ENCODE measurements at regions not wholly inside any gene's neighbourhood (a gene's known extent, or its start where the extent isn't known, plus 50 kb on each side); places are given as distances from the start of the nearest gene placed in this dataset.

DNA sequence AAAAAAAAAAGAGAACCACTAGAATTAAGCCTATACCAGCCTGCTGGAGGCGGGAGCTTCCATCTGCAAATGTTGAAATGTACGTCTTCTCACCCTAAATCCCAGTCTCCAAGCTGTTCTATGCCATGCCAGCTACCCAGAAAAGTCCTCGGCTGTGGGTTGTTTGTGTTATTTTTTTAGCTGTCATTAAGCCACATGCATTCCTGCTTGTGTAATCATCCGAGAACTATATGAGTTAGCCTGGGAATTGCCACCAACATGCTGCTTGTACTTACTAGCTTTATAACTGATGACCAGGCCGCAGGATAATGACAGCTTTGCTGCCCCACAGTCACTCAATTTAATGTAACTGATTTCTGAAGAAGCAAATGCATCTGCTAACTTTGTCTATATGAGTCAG, 313.9 kb upstream of the SALL1 start:
- Histone ChIP-seq H3K9me3 (ENCODE audit: low read depth, low read length) (no peaks in the 10 kb centered on the region), H3K4me3 (no peak overlapping the region), H3K27ac (no peak overlapping the region), H3K36me3 (ENCODE audit: insufficient read depth, low read length) (no peaks in the 10 kb centered on the region), H3K9ac (ENCODE audit: insufficient read length) (no peak overlapping the region)
- TF ChIP-seq FOXP2 (optimal IDR thresholded peaks at IDR 0.05; ENCODE audit: control extremely low read depth, extremely low read length, insufficient read depth) (no peak), EZH2 (IDR thresholded peaks at IDR 0.05) (no peak), POLR2AphosphoS5 (IDR thresholded peaks at IDR 0.05; ENCODE audit: borderline replicate concordance, low read depth, low read length) (no peak)
- DNase-seq (ENCODE audit: low read depth, low spot score) = no peak

DNA sequence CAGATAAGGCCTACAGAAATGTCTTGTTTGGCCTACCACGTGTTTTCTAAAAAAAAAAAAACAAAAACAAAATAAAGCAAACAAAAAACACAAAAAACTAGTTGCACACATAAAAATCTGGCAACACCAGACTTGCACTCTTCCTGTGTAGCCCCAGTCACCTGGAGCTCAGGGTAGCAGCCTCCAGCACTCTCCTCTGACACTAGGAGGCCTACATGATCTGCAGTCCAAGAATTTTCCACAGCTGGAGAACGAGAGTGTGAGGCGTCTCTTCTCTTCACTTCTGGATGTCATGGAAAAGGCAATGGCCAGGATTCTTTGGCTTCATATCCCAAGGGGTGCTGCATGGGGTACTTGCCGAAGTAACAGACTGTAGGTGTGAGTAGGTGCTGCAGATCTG, 310.2 kb upstream of the SALL1 start:
- H3K27ac ChIP-seq = no peak overlapping the region
- H3K36me3 ChIP-seq (ENCODE audit: insufficient read depth, low read length) = no peaks in the 10 kb centered on the region
- TF ChIP-seq FOXP2 (optimal IDR thresholded peaks at IDR 0.05; ENCODE audit: control extremely low read depth, extremely low read length, insufficient read depth) = no peak
- TF ChIP-seq EZH2 (IDR thresholded peaks at IDR 0.05) = no peak
- TF ChIP-seq POLR2AphosphoS5 (IDR thresholded peaks at IDR 0.05; ENCODE audit: borderline replicate concordance, low read depth, low read length) = no peak
- H3K4me3 ChIP-seq = no peak overlapping the region
- DNase-seq (ENCODE audit: low read depth, low spot score) = no peak
- H3K9ac ChIP-seq (ENCODE audit: insufficient read length) = no peak overlapping the region
- H3K9me3 ChIP-seq (ENCODE audit: low read depth, low read length) = no peaks in the 10 kb centered on the region

DNA sequence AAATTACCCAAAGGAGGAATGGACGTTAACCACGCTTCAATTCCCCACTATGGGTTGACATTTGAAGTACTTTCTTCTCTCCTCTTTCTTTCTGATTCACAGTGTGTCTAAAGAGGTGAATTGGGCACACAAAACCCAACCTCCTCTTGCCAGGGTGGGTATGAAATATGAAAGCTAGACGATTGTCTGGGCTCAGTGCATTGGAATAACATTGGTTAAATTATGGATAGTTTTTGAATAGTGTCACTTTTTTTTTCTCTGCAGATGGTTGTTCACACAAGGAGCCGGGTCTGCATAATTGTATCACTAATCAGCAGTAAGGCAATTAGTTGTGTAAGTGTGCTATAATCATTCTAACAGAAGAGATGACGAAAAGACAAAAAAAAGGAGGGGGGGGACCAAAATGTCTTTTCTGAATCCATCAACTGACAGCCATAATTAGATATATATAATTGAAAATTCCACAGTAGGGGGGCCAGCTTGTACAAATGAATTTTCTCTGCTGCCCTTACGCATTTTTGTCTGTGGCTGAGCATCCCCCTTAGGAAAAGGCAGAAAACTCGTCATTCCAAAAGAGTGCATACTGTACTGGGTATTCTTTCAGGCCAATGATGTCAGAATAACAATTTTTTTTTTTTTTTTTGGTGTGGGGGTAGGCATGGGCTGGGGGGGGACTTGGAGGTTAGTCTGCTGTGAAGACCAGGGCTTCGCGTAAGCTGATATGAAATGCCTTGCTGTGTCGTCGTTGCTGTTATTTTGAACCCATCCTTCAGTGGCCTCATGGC, 307.5 kb upstream of the SALL1 start:
- H3K27ac ChIP-seq = no peak overlapping the region
- no peak overlapping the region for H3K9ac ChIP-seq (ENCODE audit: insufficient read length)
- DNase-seq (ENCODE audit: low read depth, low spot score) = no peak
- no peaks in the 10 kb centered on the region for H3K9me3 ChIP-seq (ENCODE audit: low read depth, low read length)
- no peaks in the 10 kb centered on the region for H3K36me3 ChIP-seq (ENCODE audit: insufficient read depth, low read length)
- no peak overlapping the region for H3K4me3 ChIP-seq
- no peak for TF ChIP-seq POLR2AphosphoS5 (IDR thresholded peaks at IDR 0.05; ENCODE audit: borderline replicate concordance, low read depth, low read length)
- TF ChIP-seq FOXP2 (optimal IDR thresholded peaks at IDR 0.05; ENCODE audit: control extremely low read depth, extremely low read length, insufficient read depth) = no peak
- TF ChIP-seq EZH2 (IDR thresholded peaks at IDR 0.05) = no peak

DNA sequence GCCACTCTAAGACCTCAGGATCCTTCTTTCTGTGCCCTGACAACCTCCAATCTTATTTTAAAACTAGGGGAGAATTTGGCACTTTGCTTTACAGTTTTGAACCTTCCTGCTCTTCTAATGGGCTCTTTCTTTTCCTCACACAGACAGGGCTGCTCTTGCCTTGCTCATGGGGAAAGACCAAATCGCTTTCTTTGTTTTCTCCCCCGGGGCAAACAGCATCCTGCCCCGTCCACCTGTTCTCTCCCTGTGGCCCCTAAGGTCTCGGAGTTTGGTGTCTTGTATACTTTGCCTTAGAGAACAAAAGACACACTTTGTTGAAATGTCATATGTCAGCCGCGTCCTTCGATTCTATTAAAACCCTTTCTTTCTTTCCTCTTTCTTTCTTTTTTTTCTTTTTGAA, 306.7 kb upstream of the SALL1 start:
- Histone ChIP-seq H3K4me3 (no peak overlapping the region), H3K27ac (no peak overlapping the region), H3K36me3 (ENCODE audit: insufficient read depth, low read length) (no peaks in the 10 kb centered on the region), H3K9ac (ENCODE audit: insufficient read length) (no peak overlapping the region), H3K9me3 (ENCODE audit: low read depth, low read length) (no peaks in the 10 kb centered on the region)
- DNase-seq (ENCODE audit: low read depth, low spot score) = no peak
- TF ChIP-seq EZH2 (IDR thresholded peaks at IDR 0.05) (no peak), FOXP2 (optimal IDR thresholded peaks at IDR 0.05; ENCODE audit: control extremely low read depth, extremely low read length, insufficient read depth) (no peak), POLR2AphosphoS5 (IDR thresholded peaks at IDR 0.05; ENCODE audit: borderline replicate concordance, low read depth, low read length) (no peak)

DNA sequence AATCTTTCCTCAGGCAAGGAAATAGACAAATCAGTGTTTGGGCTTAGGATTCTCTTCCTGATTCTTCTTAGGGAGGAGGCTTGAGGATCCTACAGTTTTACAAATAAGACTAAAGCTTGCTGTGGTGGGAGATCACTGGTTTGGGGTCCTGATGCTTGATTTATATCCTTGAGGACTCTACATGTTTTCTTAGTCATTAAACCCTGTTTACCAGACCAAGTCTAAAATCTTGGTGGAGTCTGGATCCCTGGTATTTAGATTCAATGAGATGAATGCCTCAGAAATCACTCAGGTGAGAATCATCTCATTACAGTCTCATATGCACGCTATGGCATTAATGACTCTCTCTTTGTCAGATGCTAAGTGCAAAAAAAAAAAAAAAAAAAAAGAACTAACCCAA, 304.3 kb upstream of the SALL1 start:
- Histone ChIP-seq H3K9ac (ENCODE audit: insufficient read length) (no peak overlapping the region), H3K36me3 (ENCODE audit: insufficient read depth, low read length) (no peaks in the 10 kb centered on the region), H3K4me3 (no peak overlapping the region), H3K9me3 (ENCODE audit: low read depth, low read length) (no peaks in the 10 kb centered on the region), H3K27ac (no peak overlapping the region)
- DNase-seq (ENCODE audit: low read depth, low spot score) = no peak
- no peak for TF ChIP-seq POLR2AphosphoS5 (IDR thresholded peaks at IDR 0.05; ENCODE audit: borderline replicate concordance, low read depth, low read length)

DNA sequence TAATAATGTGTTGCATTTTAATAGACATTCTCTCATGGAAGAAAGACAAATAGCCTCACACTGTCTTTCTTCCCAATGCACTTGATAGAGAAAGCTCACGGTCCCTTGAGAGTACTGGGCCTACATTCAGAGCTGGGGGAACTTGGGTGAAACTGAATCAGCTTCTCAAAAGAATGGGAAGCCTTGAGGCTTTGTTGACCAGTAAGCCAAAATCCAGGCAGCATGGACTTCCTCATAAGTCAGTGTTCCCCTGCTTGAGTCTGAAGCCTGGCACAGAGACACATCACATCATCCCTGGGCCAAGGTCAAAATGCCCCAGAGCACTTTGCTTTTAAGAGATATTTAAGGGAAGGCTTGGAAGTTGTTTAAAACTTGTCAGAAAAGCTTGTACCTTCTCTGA, 302.2 kb upstream of the SALL1 start:
- H3K4me3 ChIP-seq = no peak overlapping the region
- no peaks in the 10 kb centered on the region for H3K36me3 ChIP-seq (ENCODE audit: insufficient read depth, low read length)
- H3K9me3 ChIP-seq (ENCODE audit: low read depth, low read length) = no peaks in the 10 kb centered on the region
- DNase-seq (ENCODE audit: low read depth, low spot score) = no peak
- no peak overlapping the region for H3K9ac ChIP-seq (ENCODE audit: insufficient read length)
- no peak overlapping the region for H3K27ac ChIP-seq
- TF ChIP-seq POLR2AphosphoS5 (IDR thresholded peaks at IDR 0.05; ENCODE audit: borderline replicate concordance, low read depth, low read length) (no peak), FOXP2 (optimal IDR thresholded peaks at IDR 0.05; ENCODE audit: control extremely low read depth, extremely low read length, insufficient read depth) (no peak), EZH2 (IDR thresholded peaks at IDR 0.05) (no peak)

DNA sequence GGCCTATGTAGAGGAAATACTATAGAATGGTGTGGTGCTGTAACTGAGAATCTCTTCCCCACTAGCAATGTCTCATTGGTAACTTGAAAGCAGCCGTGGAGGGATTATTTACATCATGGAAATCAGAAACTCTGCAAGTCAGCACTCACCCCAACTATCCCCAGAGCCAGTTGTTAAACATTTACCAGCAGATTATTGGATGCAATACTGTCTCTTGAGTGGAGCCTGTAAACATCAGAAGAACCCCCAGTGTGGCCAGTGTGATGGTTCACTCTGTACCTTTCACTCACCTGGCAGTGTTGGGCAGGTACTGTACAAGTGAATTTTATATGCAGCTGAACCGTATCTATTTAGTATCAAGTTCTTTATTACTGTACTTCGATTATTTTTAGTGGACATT, 299.8 kb upstream of the SALL1 start:
- H3K27ac ChIP-seq = no peak overlapping the region
- TF ChIP-seq FOXP2 (optimal IDR thresholded peaks at IDR 0.05; ENCODE audit: control extremely low read depth, extremely low read length, insufficient read depth) = no peak
- TF ChIP-seq EZH2 (IDR thresholded peaks at IDR 0.05) = no peak
- TF ChIP-seq POLR2AphosphoS5 (IDR thresholded peaks at IDR 0.05; ENCODE audit: borderline replicate concordance, low read depth, low read length) = no peak
- DNase-seq (ENCODE audit: low read depth, low spot score) = no peak
- H3K4me3 ChIP-seq = no peak overlapping the region
- no peaks in the 10 kb centered on the region for H3K36me3 ChIP-seq (ENCODE audit: insufficient read depth, low read length)
- H3K9me3 ChIP-seq (ENCODE audit: low read depth, low read length) = no peaks in the 10 kb centered on the region
- H3K9ac ChIP-seq (ENCODE audit: insufficient read length) = no peak overlapping the region

DNA sequence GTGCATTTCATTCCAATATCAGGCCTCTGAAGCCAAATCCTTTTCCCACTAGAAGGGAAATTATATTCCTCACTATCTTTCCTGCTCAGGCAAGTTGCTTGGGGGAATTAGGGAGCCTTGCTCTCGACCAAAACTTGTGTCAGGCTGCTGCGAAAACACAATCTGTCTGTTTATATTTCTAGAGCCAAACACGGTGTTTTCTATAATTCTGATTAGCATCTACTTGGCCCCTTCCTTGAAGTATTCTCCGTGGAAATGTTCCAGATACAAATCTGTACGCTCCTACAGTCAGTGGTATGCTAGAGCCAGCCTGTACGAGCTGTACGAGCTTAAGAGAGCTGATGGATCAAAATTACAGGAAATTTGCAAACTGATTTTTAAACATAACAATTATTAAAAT, 299.3 kb upstream of the SALL1 start:
- no peak for TF ChIP-seq POLR2AphosphoS5 (IDR thresholded peaks at IDR 0.05; ENCODE audit: borderline replicate concordance, low read depth, low read length)
- TF ChIP-seq FOXP2 (optimal IDR thresholded peaks at IDR 0.05; ENCODE audit: control extremely low read depth, extremely low read length, insufficient read depth) = no peak
- TF ChIP-seq EZH2 (IDR thresholded peaks at IDR 0.05) = no peak
- Histone ChIP-seq H3K27ac (no peak overlapping the region), H3K4me3 (no peak overlapping the region), H3K36me3 (ENCODE audit: insufficient read depth, low read length) (no peaks in the 10 kb centered on the region), H3K9ac (ENCODE audit: insufficient read length) (no peak overlapping the region), H3K9me3 (ENCODE audit: low read depth, low read length) (no peaks in the 10 kb centered on the region)
- no peak for DNase-seq (ENCODE audit: low read depth, low spot score)

DNA sequence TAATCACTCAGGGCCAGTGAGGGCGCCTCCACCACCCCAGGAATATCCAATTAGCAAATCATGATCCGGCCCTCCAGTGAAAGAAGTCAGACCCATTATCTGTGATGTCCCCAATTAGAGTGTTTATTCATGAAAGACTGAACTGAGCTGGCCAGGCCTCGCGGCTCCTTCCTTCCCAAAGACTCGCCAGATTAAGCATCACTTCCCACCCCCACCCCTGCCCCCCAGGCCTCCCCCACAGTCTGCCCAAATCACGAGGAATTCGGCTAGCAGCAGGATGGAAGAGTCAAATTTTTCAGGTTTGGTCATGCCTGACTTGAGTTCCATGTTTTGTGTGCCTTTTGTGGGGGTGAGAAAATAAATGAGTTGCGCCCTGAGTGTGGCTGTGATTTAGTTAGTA, 298.4 kb upstream of the SALL1 start:
- H3K9ac ChIP-seq (ENCODE audit: insufficient read length) = no peak overlapping the region
- H3K4me3 ChIP-seq = no peak overlapping the region
- DNase-seq (ENCODE audit: low read depth, low spot score) = no peak
- TF ChIP-seq FOXP2 (optimal IDR thresholded peaks at IDR 0.05; ENCODE audit: control extremely low read depth, extremely low read length, insufficient read depth) (no peak), EZH2 (IDR thresholded peaks at IDR 0.05) (no peak), POLR2AphosphoS5 (IDR thresholded peaks at IDR 0.05; ENCODE audit: borderline replicate concordance, low read depth, low read length) (no peak)
- H3K9me3 ChIP-seq (ENCODE audit: low read depth, low read length) = no peaks in the 10 kb centered on the region
- H3K27ac ChIP-seq = no peak overlapping the region
- H3K36me3 ChIP-seq (ENCODE audit: insufficient read depth, low read length) = no peaks in the 10 kb centered on the region

All from SK-N-MC (cell line).